HCT116 (cell line): ENCODE measurements at regions not wholly inside any gene's neighbourhood (a gene's known extent, or its start where the extent isn't known, plus 50 kb on each side); places are given as distances from the start of the nearest gene placed in this dataset.

Source experiments
- ATAC-seq: fragments of 200-7000 bp; cut with Tn5 transposase; 2 replicates; pipeline ENCODE4 v1.9.1; 2020; ENCODE audit warnings: mild to moderate bottlenecking, moderate library complexity
- BruUV-seq: library from RNA; stranded (reverse); fragments of 400-500 nt; replicated peaks from 2 replicates; lab custom pipeline; 2021; lab: Mats Ljungman, UMichigan
- CTCF ChIA-PET: fragments of 300-600 bp; sonication (Branson Sonifier 250); formaldehyde crosslinking; loops from one replicate; lab custom pipeline; 2021; ENCODE audit warnings: antibody characterized with exemption; lab: Charles Lee
- POLR2A ChIA-PET: fragments of 300-600, 350-600 bp; sonication (Branson Sonifier 250); formaldehyde crosslinking; loops from one replicate; lab custom pipeline; 2021; ENCODE audit warnings: antibody characterized with exemption; lab: Charles Lee
- RAD21 ChIA-PET, 2 experiments: fragments of 300-600 bp; sonication (Branson Sonifier 250); formaldehyde crosslinking; loops; one replicate each; lab custom pipeline; 2023; ENCODE audit warnings: low total read pairs in 2 of 2; ENCODE audit not compliant: uncharacterized antibody in 2 of 2, unreplicated experiment in 2 of 2, low non-redundant PET in 1 of 2; lab: Charles Lee
- DNase-seq: peaks from one replicate; pipeline ENCODE4 v3.0.0-alpha.2; 2010; ENCODE audit warnings: low read depth, low spot score
- H2AFZ ChIP-seq: fragments of 200-600 bp; shearing (Covaris generic), sonication (generic); 2 replicates; pipeline ENCODE4 v1.6.1; 2017; ENCODE audit warnings: low read depth, mixed run types, mixed read lengths, antibody characterized with exemption, low read length; ENCODE audit not compliant: poor library complexity, severe bottlenecking
- H3K27ac ChIP-seq: 2 replicates; pipeline ENCODE4 v1.5.1; 2012; ENCODE audit warnings: low read depth, low read length
- H3K27me3 ChIP-seq: fragments of 200-600 bp; sonication (generic); 2 replicates; pipeline ENCODE4 v1.6.1; 2016; ENCODE audit warnings: mixed run types, low read length, mixed read lengths; ENCODE audit not compliant: insufficient read depth
- H3K36me3 ChIP-seq, 2 experiments: fragments of 200-500 bp in 1 of 2; fragments of 200-600 bp in 1 of 2; sonication (Bioruptor generic) in 1 of 2; sonication (generic) in 1 of 2; 2 replicates each; pipeline versions ENCODE4 v1.5.1 to v1.6.1; 2014 to 2016; ENCODE audit warnings: low read length in 2 of 2, inconsistent platforms in 1 of 2, mixed read lengths in 1 of 2, mixed run types in 1 of 2; ENCODE audit not compliant: insufficient read depth in 2 of 2, control insufficient read depth in 1 of 2
- H3K4me1 ChIP-seq, 2 experiments: fragments of 200-600 bp in 1 of 2; sonication (generic) in 1 of 2; 2 replicates each; pipeline versions ENCODE4 v1.5.1 to v1.6.1; 2012 to 2017; ENCODE audit warnings: low read length in 2 of 2, inconsistent platforms in 1 of 2, mild to moderate bottlenecking in 1 of 2, mixed read lengths in 1 of 2, mixed run types in 1 of 2, moderate library complexity in 1 of 2; ENCODE audit not compliant: insufficient read depth in 2 of 2, control insufficient read depth in 1 of 2
- H3K4me2 ChIP-seq: fragments of 200-600 bp; sonication (generic); 2 replicates; pipeline ENCODE4 v1.6.1; 2017; ENCODE audit warnings: mixed run types, low read length, mixed read lengths
- H3K4me3 ChIP-seq, 2 experiments: fragments of 200-600 bp in 1 of 2; sonication (generic) in 1 of 2; replicated peaks in 1 of 2; 2 replicates each; pipeline ENCODE4 v1.5.1; 2011 to 2016; ENCODE audit warnings: low read length in 2 of 2, control low read depth in 1 of 2, low read depth in 1 of 2, mild to moderate bottlenecking in 1 of 2, mixed read lengths in 1 of 2, mixed run types in 1 of 2
- H3K79me2 ChIP-seq: fragments of 200-600 bp; sonication (generic); 2 replicates; pipeline ENCODE4 v1.6.1; 2017; ENCODE audit warnings: mild to moderate bottlenecking, mixed run types, low read length, moderate library complexity, mixed read lengths; ENCODE audit not compliant: insufficient read depth
- H3K9ac ChIP-seq: fragments of 200-600 bp; sonication (generic); 2 replicates; pipeline ENCODE4 v1.6.1; 2016; ENCODE audit warnings: low read length, mixed read lengths
- H3K9me2 ChIP-seq: fragments of 200-600 bp; sonication (generic), shearing (Covaris generic); 2 replicates; pipeline ENCODE4 v1.6.1; 2017; ENCODE audit warnings: mixed run types, mild to moderate bottlenecking, moderate library complexity; ENCODE audit not compliant: insufficient read depth
- H3K9me3 ChIP-seq, 2 experiments: fragments of 200-500 bp in 1 of 2; fragments of 200-600 bp in 1 of 2; sonication (Bioruptor generic) in 1 of 2; sonication (generic) in 1 of 2; 2 replicates each; pipeline ENCODE4 v1.6.1; 2014 to 2017; ENCODE audit warnings: low read length in 2 of 2, mixed read lengths in 2 of 2, inconsistent platforms in 1 of 2, low read depth in 1 of 2, mild to moderate bottlenecking in 1 of 2, mixed run types in 1 of 2, moderate library complexity in 1 of 2; ENCODE audit not compliant: control insufficient read depth in 1 of 2, insufficient read depth in 1 of 2
- H4K20me1 ChIP-seq: fragments of 200-600 bp; sonication (generic), shearing (Covaris generic); 2 replicates; pipeline ENCODE4 v1.6.1; 2017; ENCODE audit warnings: mixed run types, mild to moderate bottlenecking, moderate library complexity; ENCODE audit not compliant: insufficient read depth
- CBX3 ChIP-seq: IDR thresholded peaks from 2 replicates; pipeline ENCODE4 v1.6.1; 2012; ENCODE audit warnings: low read depth
- EGR1 ChIP-seq: IDR thresholded peaks from 2 replicates; pipeline ENCODE4 v1.6.1; 2012; ENCODE audit warnings: low read depth
- ELF1 ChIP-seq: IDR thresholded peaks from 2 replicates; pipeline ENCODE4 v1.6.1; 2012; ENCODE audit warnings: low read depth, borderline replicate concordance
- EZH2 ChIP-seq: fragments of 200-600 bp; sonication (generic); IDR thresholded peaks from 2 replicates; pipeline ENCODE4 v1.6.1; 2017; ENCODE audit warnings: antibody characterized with exemption, mixed run types
- EZH2phosphoT487 ChIP-seq: fragments of 200-600 bp; IDR thresholded peaks from 2 replicates; pipeline ENCODE4 v1.6.1; 2018; ENCODE audit warnings: antibody characterized with exemption, borderline replicate concordance
- FOSL1 ChIP-seq: IDR thresholded peaks from 2 replicates; pipeline ENCODE4 v1.6.1; 2012; ENCODE audit warnings: low read depth
- JUND ChIP-seq: IDR thresholded peaks from 2 replicates; pipeline ENCODE4 v1.6.1; 2012
- POLR2A ChIP-seq: IDR thresholded peaks from 2 replicates; pipeline ENCODE4 v1.7.0; 2011; ENCODE audit warnings: borderline replicate concordance; ENCODE audit not compliant: insufficient read depth, insufficient read length; ENCODE audit errors: extremely low read depth
- POLR2AphosphoS5 ChIP-seq: IDR thresholded peaks from 2 replicates; pipeline ENCODE4 v1.6.1; 2011; ENCODE audit warnings: mild to moderate bottlenecking, low read depth, low read length, moderate library complexity
- RAD21 ChIP-seq: IDR thresholded peaks from 2 replicates; pipeline ENCODE4 v1.6.1; 2012; ENCODE audit warnings: low read depth, mild to moderate bottlenecking
- SIN3A ChIP-seq: IDR thresholded peaks from 2 replicates; pipeline ENCODE4 v1.6.1; 2012; ENCODE audit warnings: low read depth
- SRF ChIP-seq: IDR thresholded peaks from 2 replicates; pipeline ENCODE4 v1.6.1; 2012; ENCODE audit warnings: low read depth
- TCF7L2 ChIP-seq: IDR thresholded peaks from 2 replicates; pipeline ENCODE4 v1.7.0; 2011; ENCODE audit warnings: borderline replicate concordance, inconsistent platforms; ENCODE audit not compliant: insufficient read depth, insufficient read length; ENCODE audit errors: extremely low read depth
- YY1 ChIP-seq: IDR thresholded peaks from 2 replicates; pipeline ENCODE4 v1.6.1; 2011; ENCODE audit warnings: low read length, low read depth, moderate library complexity, mild to moderate bottlenecking; ENCODE audit not compliant: insufficient replicate concordance; ENCODE audit errors: extremely low read depth
- ZFX ChIP-seq: fragments of 450-650 bp; IDR thresholded peaks from 2 replicates; pipeline ENCODE4 v1.6.1; 2017
- ZNF274 ChIP-seq: fragments of 200-500 bp; sonication (Bioruptor generic); IDR thresholded peaks from 2 replicates; pipeline ENCODE4 v1.6.1; 2014; ENCODE audit warnings: mild to moderate bottlenecking, low read depth, low read length, inconsistent platforms
- intact Hi-C: fragments of 100-400 bp; cut with micrococcal nuclease; formaldehyde crosslinking; loops from 2 replicates; pipeline ENCODE4 v1.10.0; 2022
- TF ChIP-seq, protein P1 (sequence below), 3 experiments: fragments of 200-600 bp in 1 of 3; sonication (generic) in 1 of 3; IDR thresholded peaks in 2 of 3; conservative IDR thresholded peaks in 1 of 3; 2 replicates each; pipeline ENCODE4 v1.5.1; 2012 to 2017; ENCODE audit warnings: low read depth in 2 of 3, low read length in 2 of 3, antibody characterized with exemption in 1 of 3, borderline replicate concordance in 1 of 3, control low read depth in 1 of 3, mild to moderate bottlenecking in 1 of 3, mixed read lengths in 1 of 3, mixed run types in 1 of 3, moderate library complexity in 1 of 3; ENCODE audit not compliant: insufficient read depth in 1 of 3
- TF ChIP-seq, protein P2 (sequence below): IDR thresholded peaks from 2 replicates; pipeline ENCODE4 v1.6.1; 2012; ENCODE audit warnings: low read depth

DNA sequence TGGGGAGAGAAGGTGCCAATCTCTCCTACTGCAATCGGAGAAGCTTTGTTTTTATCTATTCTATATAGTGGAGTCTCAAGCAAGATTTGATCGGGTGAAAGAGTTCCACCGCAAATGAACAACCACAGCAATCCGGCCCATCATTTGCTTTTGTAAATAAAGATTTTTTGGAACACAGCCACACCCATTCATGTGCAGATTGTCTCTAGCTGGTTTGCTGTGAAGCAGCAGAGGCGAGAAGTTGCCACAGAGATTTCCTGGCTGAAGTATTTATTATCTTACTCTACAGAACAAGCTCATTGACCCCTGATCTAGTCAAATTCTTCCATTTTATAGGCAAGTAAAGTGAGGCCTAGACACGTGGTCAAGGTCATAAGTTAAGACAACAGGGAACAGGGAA is 195.5 kb upstream of the TNRC6C start (continued):
- TF ChIP-seq, protein P1, sequence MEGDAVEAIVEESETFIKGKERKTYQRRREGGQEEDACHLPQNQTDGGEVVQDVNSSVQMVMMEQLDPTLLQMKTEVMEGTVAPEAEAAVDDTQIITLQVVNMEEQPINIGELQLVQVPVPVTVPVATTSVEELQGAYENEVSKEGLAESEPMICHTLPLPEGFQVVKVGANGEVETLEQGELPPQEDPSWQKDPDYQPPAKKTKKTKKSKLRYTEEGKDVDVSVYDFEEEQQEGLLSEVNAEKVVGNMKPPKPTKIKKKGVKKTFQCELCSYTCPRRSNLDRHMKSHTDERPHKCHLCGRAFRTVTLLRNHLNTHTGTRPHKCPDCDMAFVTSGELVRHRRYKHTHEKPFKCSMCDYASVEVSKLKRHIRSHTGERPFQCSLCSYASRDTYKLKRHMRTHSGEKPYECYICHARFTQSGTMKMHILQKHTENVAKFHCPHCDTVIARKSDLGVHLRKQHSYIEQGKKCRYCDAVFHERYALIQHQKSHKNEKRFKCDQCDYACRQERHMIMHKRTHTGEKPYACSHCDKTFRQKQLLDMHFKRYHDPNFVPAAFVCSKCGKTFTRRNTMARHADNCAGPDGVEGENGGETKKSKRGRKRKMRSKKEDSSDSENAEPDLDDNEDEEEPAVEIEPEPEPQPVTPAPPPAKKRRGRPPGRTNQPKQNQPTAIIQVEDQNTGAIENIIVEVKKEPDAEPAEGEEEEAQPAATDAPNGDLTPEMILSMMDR (IDR thresholded peaks at IDR 0.05 in 2 of 3, conservative IDR thresholded peaks at IDR 0.05 in 1 of 3; ENCODE audit: borderline replicate concordance in 1 of 3, insufficient read depth in 1 of 3, low read depth in 2 of 3, low read length in 2 of 3): no peak
- TF ChIP-seq SRF (no peak), YY1 (no peak), ELF1 (no peak)

DNA sequence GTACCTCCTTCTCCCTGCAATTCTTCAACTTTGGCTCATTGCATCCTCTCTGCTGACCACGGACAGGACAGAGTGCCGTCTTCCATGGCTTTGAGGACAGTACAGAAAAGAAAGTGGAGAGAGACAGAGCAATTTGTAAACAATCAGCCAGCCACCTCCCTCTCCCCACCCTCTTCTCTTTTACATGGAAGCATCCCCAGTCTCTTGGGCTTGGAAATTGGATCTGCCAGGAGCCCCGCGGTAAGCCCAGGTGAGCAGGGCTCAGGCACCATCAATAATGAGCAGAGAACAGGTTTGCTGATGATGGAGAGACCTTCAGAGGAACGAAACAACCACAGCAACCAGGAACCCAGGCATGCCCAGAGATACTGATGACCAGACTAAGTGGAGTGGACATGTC is 194.9 kb upstream of the TNRC6C start:
- Histone ChIP-seq H3K9me3 (no peaks in the 10 kb centered on the region), H3K27ac (no peak overlapping the region), H3K79me2 (no peaks in the 10 kb centered on the region), H3K9me2 (no peaks in the 10 kb centered on the region), H3K27me3 (peaks cover 17% of the 10 kb centered on the region; the same call in 1 of the 2 replicates), H3K36me3 (no peaks in the 10 kb centered on the region), H3K4me3 (no peak overlapping the region), H3K4me2 (no peak overlapping the region)
- DNase-seq (no peak), ATAC-seq (no peak)
- intact Hi-C loops: no loop called here
- CTCF ChIA-PET: no interaction called here
- no peak for TF ChIP-seq ZFX
- TF ChIP-seq RAD21: no peak
- no peak for TF ChIP-seq YY1
- TF ChIP-seq CBX3: no peak
- no peak for TF ChIP-seq ELF1
- no peak for TF ChIP-seq POLR2AphosphoS5
- TF ChIP-seq TCF7L2: no peak
- no peak for TF ChIP-seq SIN3A
- no peak for TF ChIP-seq JUND
- TF ChIP-seq EZH2: no peak
- no peak for TF ChIP-seq EGR1
- no peak for TF ChIP-seq ZNF274
- TF ChIP-seq, protein P2, sequence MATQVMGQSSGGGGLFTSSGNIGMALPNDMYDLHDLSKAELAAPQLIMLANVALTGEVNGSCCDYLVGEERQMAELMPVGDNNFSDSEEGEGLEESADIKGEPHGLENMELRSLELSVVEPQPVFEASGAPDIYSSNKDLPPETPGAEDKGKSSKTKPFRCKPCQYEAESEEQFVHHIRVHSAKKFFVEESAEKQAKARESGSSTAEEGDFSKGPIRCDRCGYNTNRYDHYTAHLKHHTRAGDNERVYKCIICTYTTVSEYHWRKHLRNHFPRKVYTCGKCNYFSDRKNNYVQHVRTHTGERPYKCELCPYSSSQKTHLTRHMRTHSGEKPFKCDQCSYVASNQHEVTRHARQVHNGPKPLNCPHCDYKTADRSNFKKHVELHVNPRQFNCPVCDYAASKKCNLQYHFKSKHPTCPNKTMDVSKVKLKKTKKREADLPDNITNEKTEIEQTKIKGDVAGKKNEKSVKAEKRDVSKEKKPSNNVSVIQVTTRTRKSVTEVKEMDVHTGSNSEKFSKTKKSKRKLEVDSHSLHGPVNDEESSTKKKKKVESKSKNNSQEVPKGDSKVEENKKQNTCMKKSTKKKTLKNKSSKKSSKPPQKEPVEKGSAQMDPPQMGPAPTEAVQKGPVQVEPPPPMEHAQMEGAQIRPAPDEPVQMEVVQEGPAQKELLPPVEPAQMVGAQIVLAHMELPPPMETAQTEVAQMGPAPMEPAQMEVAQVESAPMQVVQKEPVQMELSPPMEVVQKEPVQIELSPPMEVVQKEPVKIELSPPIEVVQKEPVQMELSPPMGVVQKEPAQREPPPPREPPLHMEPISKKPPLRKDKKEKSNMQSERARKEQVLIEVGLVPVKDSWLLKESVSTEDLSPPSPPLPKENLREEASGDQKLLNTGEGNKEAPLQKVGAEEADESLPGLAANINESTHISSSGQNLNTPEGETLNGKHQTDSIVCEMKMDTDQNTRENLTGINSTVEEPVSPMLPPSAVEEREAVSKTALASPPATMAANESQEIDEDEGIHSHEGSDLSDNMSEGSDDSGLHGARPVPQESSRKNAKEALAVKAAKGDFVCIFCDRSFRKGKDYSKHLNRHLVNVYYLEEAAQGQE: no peak
- TF ChIP-seq SRF: no peak
- TF ChIP-seq EZH2phosphoT487: no peak
- no peak for TF ChIP-seq FOSL1
- no peak for TF ChIP-seq POLR2A
- TF ChIP-seq, protein P1 (IDR thresholded peaks at IDR 0.05 in 2 of 3, conservative IDR thresholded peaks at IDR 0.05 in 1 of 3; ENCODE audit: borderline replicate concordance in 1 of 3, insufficient read depth in 1 of 3, low read depth in 2 of 3, low read length in 2 of 3): no peak
- TF ChIP-seq, all 23 proteins: peak for 0
- ChIA-PET POLR2A (no interaction called here), RAD21 (no interaction called here)
- Histone ChIP-seq H3K4me1 (no peaks in the 10 kb centered on the region), H4K20me1 (no peaks in the 10 kb centered on the region), H2AFZ (no peak overlapping the region), H3K9ac (no peak overlapping the region)
- BruUV-seq: no TSS peak
